HUES6 (cell line): ENCODE measurements at regions not wholly inside any gene's neighbourhood (a gene's known extent, or its start where the extent isn't known, plus 50 kb on each side); places are given as distances from the start of the nearest gene placed in this dataset.

Source experiments
- H3K27ac ChIP-seq: 2 replicates; pipeline ENCODE4 v1.7.0; 2013; ENCODE audit warnings: low read depth, mild to moderate bottlenecking, low read length, inconsistent platforms
- H3K27me3 ChIP-seq: 2 replicates; pipeline ENCODE4 v1.6.1; 2013; ENCODE audit warnings: low read length; ENCODE audit not compliant: control insufficient read depth, insufficient read depth
- H3K36me3 ChIP-seq: 2 replicates; pipeline ENCODE4 v1.6.1; 2013; ENCODE audit warnings: low read length; ENCODE audit not compliant: control insufficient read depth, insufficient read depth
- H3K4me1 ChIP-seq: 2 replicates; pipeline ENCODE4 v1.6.1; 2013; ENCODE audit warnings: low read length; ENCODE audit not compliant: control insufficient read depth, insufficient read depth
- H3K4me3 ChIP-seq: 2 replicates; pipeline ENCODE4 v1.5.1; 2013; ENCODE audit warnings: low read depth, low read length
- H3K9ac ChIP-seq: one replicate; pipeline ENCODE4 v1.6.1; 2013; ENCODE audit warnings: mild to moderate bottlenecking, low read length
- H3K9me3 ChIP-seq: 2 replicates; pipeline ENCODE4 v1.6.1; 2013; ENCODE audit warnings: low read depth, low read length; ENCODE audit not compliant: control insufficient read depth, insufficient read depth

DNA sequence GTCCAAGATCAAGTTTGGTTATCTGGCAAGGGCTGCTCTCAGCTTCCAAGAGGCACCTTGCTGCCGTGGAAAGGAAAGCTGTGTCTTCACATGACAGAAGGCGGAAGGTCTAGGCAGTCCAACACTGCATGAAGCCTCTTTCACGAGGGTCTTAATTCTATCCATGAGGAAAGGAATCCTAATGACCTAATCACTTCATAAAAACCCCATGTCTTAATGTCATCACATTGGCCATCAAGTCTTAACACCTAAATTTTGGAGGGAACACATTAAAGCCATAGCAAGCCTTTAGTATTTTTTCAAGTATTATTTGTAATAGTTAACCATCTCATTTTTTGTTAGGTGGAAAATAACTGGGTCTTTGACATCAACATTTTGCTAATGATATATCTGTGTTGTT is 858.3 kb downstream of the FLRT2 start:
- no peaks in the 10 kb centered on the region for H3K27me3 ChIP-seq

GRCh38 chr14:86373886-86374285 is 843.9 kb downstream of the FLRT2 start:
- no peak overlapping the region for H3K9ac ChIP-seq
- no peak overlapping the region for H3K4me3 ChIP-seq
- H3K9me3 ChIP-seq = peaks cover 30% of the 10 kb centered on the region
- no peaks in the 10 kb centered on the region for H3K4me1 ChIP-seq
- no peaks in the 10 kb centered on the region for H3K36me3 ChIP-seq
- no peaks in the 10 kb centered on the region for H3K27me3 ChIP-seq
- H3K27ac ChIP-seq = no peak overlapping the region

More for the DNA sequence above, 858.3 kb downstream of the FLRT2 start:
- no peak overlapping the region for H3K9ac ChIP-seq
- no peaks in the 10 kb centered on the region for H3K36me3 ChIP-seq
- H3K4me3 ChIP-seq = no peak overlapping the region
- no peaks in the 10 kb centered on the region for H3K4me1 ChIP-seq
- peaks cover 16% of the 10 kb centered on the region; the same call in 1 of the 2 replicates for H3K9me3 ChIP-seq
- H3K27ac ChIP-seq = no peak overlapping the region

- Histone ChIP-seq H3K9ac (no peak overlapping the region), H3K36me3 (no peaks in the 10 kb centered on the region), H3K27me3 (no peaks in the 10 kb centered on the region), H3K4me3 (no peak overlapping the region), H3K4me1 (no peaks in the 10 kb centered on the region), H3K9me3 (peaks cover 30% of the 10 kb centered on the region), H3K27ac (no peak overlapping the region)
Measured at GRCh38 chr14:86372402-86372801, 842.5 kb downstream of the FLRT2 start.

- Histone ChIP-seq H3K27ac (no peak overlapping the region), H3K36me3 (no peaks in the 10 kb centered on the region)
Measured at GRCh38 chr14:86364634-86365033, 834.7 kb downstream of the FLRT2 start.

GRCh38 chr14:86363576-86363975 is 833.6 kb downstream of the FLRT2 start:
- no peaks in the 10 kb centered on the region for H3K36me3 ChIP-seq
- no peaks in the 10 kb centered on the region for H3K27me3 ChIP-seq
- no peaks in the 10 kb centered on the region for H3K4me1 ChIP-seq
- H3K27ac ChIP-seq = no peak overlapping the region
- H3K9ac ChIP-seq = no peak overlapping the region
- no peak overlapping the region for H3K4me3 ChIP-seq
- H3K9me3 ChIP-seq = no peaks in the 10 kb centered on the region

More at GRCh38 chr14:86364634-86365033, 834.7 kb downstream of the FLRT2 start:
- no peak overlapping the region for H3K9ac ChIP-seq
- H3K4me3 ChIP-seq = no peak overlapping the region
- H3K27me3 ChIP-seq = no peaks in the 10 kb centered on the region
- H3K9me3 ChIP-seq = no peaks in the 10 kb centered on the region
- no peaks in the 10 kb centered on the region for H3K4me1 ChIP-seq

DNA sequence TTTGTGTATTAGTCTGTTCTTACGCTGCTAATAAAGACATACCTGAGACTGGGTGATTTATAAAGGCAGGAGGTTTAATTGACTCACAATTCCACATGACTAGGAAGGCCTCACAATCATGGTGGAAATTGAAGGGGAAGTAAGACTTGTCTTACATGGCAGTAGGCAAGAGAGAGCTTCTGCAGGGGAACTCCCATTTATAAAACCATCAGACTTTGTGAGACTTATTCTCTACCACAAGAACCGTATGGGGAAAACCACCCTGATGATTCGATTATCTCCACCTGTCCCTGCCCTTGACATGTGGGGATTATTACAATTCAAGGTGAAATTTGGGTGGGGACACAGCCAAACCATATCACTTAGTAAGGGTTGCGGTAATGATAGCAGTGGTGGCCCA is 833.1 kb downstream of the FLRT2 start:
- Histone ChIP-seq H3K4me3 (no peak overlapping the region), H3K27me3 (no peaks in the 10 kb centered on the region), H3K9me3 (no peaks in the 10 kb centered on the region), H3K36me3 (no peaks in the 10 kb centered on the region), H3K9ac (no peak overlapping the region), H3K27ac (no peak overlapping the region), H3K4me1 (no peaks in the 10 kb centered on the region)

DNA sequence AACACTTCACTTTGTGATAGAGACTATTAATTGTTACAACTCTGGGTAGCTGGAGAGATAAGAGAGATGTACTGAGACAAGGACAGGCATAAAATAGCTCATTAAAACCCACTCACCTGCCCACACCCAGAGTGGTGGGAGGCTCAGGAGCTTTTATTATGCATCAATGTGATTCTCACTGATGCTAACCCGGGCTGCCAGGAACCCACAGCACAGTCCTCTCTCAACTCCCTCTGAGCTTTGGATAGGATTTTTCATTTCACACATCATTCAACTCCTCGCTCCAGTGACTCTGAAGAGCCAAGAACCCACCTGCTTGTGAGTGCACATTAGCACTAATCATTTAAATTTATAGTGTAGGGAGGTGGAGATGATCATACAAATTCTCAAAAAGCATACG is 827.9 kb downstream of the FLRT2 start:
- no peaks in the 10 kb centered on the region for H3K4me1 ChIP-seq
- H3K4me3 ChIP-seq = no peak overlapping the region
- no peaks in the 10 kb centered on the region for H3K36me3 ChIP-seq
- no peaks in the 10 kb centered on the region for H3K9me3 ChIP-seq
- no peak overlapping the region for H3K27ac ChIP-seq
- no peaks in the 10 kb centered on the region for H3K27me3 ChIP-seq
- H3K9ac ChIP-seq = no peak overlapping the region

GRCh38 chr14:86357119-86357518 is 827.2 kb downstream of the FLRT2 start:
- no peaks in the 10 kb centered on the region for H3K4me1 ChIP-seq
- no peak overlapping the region for H3K9ac ChIP-seq
- H3K4me3 ChIP-seq = no peak overlapping the region
- no peak overlapping the region for H3K27ac ChIP-seq
- no peaks in the 10 kb centered on the region for H3K9me3 ChIP-seq
- no peaks in the 10 kb centered on the region for H3K36me3 ChIP-seq
- H3K27me3 ChIP-seq = no peaks in the 10 kb centered on the region

DNA sequence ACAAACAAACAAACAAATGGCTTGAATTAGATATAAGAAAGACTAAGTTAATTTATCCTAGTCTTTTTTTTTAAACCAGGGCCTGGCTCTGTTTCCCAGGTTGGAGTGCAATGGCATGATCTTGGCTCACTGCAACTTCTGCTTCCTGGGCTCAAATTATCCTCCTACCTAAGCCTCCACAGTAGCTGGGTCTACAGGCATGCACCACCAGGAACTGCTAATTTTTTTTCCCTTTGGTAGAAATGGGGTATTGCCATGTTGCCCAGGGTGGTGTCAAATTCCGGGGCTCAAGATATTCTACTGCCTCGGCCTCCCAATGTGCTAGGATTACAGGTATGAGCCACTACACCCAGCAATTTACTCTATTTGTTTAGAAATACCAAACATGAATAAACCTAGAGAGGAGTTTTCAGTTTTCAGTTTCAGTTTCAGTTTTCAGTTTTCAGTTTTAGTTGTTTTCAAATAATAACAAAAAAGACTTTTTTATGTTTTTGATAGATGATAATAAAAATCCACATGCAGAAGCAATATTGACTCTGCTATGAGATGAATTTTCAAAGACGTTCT is 817.0 kb downstream of the FLRT2 start:
- H3K4me3 ChIP-seq = no peak overlapping the region

GRCh38 chr14:86334355-86334754 is 804.4 kb downstream of the FLRT2 start:
- no peaks in the 10 kb centered on the region for H3K27me3 ChIP-seq
- H3K4me1 ChIP-seq = no peaks in the 10 kb centered on the region
- H3K9me3 ChIP-seq = no peaks in the 10 kb centered on the region
- no peak overlapping the region for H3K9ac ChIP-seq
- H3K36me3 ChIP-seq = no peaks in the 10 kb centered on the region
- no peak overlapping the region for H3K27ac ChIP-seq
- H3K4me3 ChIP-seq = no peak overlapping the region

More for the DNA sequence above, 817.0 kb downstream of the FLRT2 start:
- no peaks in the 10 kb centered on the region for H3K4me1 ChIP-seq
- no peak overlapping the region for H3K9ac ChIP-seq
- no peaks in the 10 kb centered on the region for H3K36me3 ChIP-seq
- H3K27ac ChIP-seq = no peak overlapping the region
- H3K27me3 ChIP-seq = no peaks in the 10 kb centered on the region
- H3K9me3 ChIP-seq = no peaks in the 10 kb centered on the region

DNA sequence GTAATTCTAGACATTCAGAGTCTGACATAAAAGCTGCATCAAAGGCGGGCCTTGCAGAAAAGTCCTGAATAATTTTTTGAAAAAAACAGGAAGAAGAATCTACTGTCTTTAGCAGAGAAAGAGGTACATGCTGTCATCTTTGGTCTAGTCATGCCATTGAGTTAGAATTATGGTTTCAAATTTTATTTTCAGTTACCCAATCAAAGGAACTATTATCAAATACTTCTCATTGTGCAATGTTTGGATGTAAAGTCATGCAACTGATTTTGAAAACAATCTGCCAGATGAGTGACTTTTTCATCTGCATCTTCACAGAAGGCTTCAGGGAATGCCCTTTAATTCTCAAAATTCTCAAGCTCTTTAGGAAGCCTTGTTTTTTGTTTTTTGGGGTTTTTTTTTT is 803.5 kb downstream of the FLRT2 start:
- Histone ChIP-seq H3K36me3 (no peaks in the 10 kb centered on the region), H3K9ac (no peak overlapping the region)

GRCh38 chr14:86331341-86331740 is 801.4 kb downstream of the FLRT2 start:
- H3K27ac ChIP-seq = no peak overlapping the region
- no peak overlapping the region for H3K4me3 ChIP-seq
- no peaks in the 10 kb centered on the region for H3K36me3 ChIP-seq
- no peaks in the 10 kb centered on the region for H3K9me3 ChIP-seq
- H3K4me1 ChIP-seq = no peaks in the 10 kb centered on the region
- no peak overlapping the region for H3K9ac ChIP-seq
- no peaks in the 10 kb centered on the region for H3K27me3 ChIP-seq

More for the DNA sequence above, 803.5 kb downstream of the FLRT2 start:
- Histone ChIP-seq H3K27me3 (no peaks in the 10 kb centered on the region), H3K9me3 (no peaks in the 10 kb centered on the region), H3K27ac (no peak overlapping the region), H3K4me3 (no peak overlapping the region), H3K4me1 (no peaks in the 10 kb centered on the region)
